NCI-H1092 treated with DMSO at 0.1 percent for 48 hours (cell line): ENCODE measurements at regions not wholly inside any gene's neighbourhood (a gene's known extent, or its start where the extent isn't known, plus 50 kb on each side); places are given as distances from the start of the nearest gene placed in this dataset.

Experiments used
- DNase-seq: peaks from one replicate; lab custom pipeline; 2025; lab: John Stamatoyannopoulos, UW

DNA sequence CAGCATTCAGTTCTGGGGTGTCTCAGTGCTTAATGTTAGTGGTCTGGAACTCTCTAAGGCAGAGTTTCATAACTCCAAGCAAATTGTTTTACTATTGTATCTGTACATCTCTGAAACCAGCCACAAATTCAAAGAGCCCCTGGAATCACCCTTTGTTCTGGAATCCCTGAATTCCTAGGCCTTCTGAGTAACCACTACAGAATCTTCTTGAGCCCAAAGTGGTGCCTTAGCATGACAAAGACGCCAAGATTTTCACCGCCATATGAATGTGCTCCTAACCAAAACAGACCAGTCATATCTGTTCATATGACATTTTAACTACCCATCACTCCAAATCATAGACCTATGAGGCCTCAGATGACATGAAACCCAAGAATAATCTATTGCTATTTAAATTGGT is 668.1 kb downstream of the EPHA4 start:
- DNase-seq = no peak

DNA sequence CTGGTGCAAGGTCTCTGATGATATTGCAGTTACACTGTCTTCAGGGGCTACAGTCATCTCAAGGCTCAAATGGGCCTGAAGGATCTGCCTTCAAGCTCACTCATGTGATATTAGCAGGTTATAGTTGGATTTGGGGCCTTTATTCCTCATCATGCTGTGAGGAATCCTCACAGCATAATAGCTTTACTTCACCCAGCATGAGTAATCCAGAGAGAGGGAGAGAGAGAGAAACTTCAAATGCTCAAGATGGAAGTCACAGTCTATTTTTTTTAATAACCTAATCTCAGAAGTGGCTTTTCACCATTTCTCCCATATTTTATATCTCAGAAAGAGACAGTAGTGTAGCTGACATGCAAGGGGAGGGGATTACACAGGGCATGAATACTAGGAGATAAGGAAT is 658.7 kb downstream of the EPHA4 start:
- DNase-seq = no peak

DNA sequence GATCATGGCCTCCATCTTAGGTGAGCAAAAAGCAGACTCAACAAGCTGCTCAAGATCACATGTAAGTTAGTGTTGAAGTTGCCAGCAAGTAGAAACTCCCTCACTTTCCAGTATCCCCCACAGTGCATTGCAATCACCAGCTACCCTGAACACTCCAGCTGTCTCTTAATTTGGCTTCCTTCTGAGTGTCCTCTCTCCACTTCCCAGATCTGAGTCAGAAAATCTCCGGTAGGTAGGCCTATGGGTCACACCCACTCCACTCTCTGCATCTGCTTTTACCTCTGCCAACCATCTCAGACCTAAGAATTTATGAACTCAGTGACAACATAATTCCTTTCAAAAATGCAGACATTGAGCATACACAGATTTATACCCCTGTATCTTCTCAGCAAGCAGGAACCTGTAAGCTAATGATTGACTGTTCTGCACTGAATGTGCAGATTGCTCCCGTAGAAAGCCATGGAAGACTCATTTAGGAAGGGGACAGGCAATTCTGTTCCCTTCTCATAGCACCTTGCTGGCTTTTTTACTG is 656.9 kb downstream of the EPHA4 start:
- no peak for DNase-seq

DNA sequence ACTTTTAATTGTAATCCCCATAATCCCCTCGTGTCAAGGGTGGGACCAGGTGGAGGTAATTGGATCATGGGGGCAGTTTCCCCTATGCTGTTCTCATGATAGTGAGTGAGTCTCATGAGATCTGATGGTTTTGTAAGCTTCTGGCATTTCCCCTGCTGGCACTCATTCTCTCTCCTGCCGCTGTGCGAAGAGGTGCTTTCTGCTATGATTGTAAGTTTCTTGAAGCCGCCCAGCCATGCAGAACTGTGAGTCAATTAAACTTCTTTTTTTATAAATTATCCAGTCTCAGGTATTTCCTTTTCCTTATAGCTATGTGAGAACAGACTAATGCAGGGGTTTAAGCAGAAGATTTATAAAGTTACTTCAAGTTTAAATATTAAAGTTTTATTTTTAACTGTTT is 655.2 kb downstream of the EPHA4 start:
- no peak for DNase-seq

DNA sequence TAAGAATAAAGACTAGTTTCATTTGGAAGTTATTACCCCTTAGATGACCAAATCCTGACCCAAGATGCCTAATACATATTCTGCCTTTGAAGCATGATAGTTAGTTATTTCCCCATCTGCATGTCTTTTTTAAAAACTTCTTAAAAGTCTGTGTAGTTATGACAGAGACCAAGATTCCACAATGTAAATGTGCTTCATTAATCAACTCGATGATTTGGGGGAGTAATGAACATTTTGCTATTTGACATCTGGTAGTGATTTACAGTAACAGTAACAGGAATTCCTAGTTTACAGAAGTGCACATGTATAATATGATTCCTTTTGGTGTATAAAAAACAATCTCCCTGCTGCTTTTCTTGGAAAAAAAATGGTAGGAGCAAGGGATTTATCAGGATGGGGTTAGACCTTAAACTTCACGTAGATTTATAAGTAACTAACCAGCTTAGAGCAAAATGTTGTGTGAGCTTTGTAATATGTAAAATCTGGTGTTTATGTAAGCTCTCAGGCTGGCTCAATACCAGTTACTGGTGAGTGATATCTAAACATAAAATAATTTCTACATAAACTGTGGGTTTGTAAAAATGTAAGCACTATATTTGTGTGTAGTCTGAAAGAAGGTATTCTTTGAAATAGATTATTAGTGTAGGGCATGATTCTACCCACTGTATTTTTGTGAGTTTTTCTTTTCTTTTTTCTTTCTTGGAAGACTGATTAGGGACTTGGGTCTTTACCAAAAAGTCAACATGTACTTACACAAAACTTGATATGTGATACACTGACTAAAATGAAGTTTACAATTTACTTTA is 641.6 kb downstream of the EPHA4 start:
- DNase-seq = no peak

DNA sequence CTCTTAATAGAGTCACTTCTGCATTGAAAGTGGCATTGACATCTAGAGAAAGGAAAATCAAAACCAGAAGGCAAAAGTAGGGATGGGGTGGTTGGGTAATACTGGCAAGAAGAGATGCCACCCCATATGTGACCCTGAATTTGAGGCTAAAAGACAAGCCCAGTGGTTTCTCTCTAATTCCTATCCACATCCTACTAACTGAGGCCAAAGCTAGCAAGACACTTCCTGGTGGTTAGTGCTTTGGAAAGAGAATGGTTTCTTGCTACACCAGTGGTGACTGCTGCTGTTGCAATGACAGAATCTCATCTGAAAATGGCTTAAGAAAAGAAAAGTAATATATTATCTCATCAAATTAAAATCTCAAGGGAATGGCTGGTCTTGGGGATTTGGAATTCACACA is 640.6 kb downstream of the EPHA4 start:
- DNase-seq = no peak

DNA sequence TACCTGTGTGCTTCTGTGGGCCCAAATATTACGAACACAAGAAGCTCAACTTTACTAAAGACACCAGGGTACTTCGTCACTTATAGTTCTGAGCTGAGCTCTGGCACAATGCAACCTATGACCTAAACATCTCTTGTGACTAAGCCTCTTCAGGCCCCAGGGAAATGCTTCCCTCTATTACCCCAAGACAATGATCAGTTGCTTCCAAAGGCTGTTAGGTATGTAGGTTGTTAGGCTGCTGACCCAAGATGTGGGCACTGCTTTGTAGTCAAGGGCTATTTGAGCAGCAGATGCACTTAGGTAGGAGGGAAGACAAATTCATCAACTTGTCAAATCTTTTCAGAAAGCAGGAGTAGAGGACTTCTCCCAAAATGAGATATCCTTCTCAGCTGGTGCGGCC is 640.1 kb downstream of the EPHA4 start:
- no peak for DNase-seq

DNA sequence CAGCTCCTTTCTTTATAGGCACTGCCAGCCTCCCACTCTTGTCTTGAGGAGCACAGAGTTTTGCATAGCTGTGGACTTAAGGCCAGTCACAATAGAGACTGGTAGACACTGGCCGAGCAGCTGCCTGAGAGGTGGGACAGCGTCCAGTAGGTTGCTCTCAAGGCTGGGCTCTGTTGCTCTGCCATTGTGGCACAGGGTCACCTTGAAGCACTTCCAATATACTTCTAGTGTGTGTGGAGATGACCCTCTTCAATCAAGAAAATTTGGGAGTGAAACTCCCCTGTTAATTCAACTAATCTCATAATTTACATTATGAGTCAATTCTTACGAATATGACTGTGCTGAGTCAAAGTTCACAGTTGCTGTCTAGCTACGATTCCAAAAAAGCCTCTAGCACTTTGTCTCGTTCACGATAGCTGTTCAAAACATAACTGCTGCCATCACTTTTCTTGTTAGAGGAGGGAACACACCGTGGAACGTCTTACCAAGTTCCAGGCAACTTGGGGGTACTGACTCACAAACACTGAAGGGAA is 636.2 kb downstream of the EPHA4 start:
- DNase-seq = no peak

DNA sequence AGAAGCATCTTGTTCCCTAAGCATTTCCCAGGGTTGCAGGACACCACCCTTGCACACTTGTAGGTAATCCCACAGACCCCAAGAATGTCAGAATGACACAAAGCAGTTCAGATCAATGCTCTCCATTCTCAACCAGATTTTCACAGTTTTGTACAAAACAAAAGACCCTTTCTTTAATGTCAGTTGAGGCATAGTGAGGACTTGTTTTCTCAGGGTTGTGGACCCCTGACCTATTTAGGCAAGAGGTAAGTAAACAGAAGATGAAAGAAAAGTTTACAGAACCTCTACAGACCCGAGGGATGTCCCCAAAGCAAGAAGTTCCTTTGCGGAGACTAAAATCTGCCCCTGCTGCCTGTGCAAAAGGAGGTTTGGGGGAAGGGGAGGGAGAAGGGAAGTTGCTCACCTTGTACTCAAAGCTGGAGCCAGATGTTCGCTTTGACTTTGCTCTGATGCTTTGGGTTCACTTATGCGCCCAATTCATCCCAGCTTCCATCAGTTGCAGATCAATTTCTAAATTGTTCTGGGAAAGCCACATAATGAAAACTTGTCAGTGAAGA is 635.4 kb downstream of the EPHA4 start:
- DNase-seq = no peak

DNA sequence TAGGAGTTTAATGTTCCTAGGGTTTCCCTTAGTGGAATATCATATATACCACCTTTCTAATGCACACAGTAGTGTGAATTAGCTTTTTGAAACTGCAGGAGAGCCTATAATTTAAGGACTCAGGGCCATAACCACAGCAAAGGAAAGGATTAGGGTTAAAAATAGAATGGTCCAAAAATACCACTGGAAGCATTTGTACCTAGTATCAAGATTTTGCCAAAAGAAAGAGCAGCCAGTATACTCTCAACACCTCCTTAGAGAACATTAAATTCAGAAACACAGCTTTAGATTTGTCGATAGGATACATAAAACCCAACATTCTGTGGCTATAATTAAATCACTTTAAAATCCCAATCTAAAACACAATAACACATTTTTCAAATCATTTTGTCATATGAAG is 634.9 kb downstream of the EPHA4 start:
- no peak for DNase-seq

DNA sequence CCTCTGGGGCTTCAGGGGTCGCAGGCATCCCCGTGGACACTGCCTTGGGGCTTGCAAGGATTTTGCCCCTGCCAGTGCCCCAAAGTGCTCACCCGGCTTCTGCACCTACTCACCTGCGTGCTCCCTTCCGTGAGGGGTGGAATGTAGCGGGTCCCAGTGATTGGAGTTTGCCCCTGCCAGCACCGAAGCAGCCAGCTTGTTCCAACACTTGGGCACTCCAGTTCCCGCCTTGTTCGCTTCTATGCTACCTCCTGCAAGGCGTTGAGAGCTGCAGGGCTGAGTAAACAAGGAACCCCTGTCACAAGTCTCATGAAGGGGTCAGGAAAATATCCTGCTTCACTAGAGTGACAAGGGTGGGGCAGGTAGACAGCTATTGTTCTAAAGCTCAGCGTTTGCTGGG is 631.5 kb downstream of the EPHA4 start:
- DNase-seq = no peak

DNA sequence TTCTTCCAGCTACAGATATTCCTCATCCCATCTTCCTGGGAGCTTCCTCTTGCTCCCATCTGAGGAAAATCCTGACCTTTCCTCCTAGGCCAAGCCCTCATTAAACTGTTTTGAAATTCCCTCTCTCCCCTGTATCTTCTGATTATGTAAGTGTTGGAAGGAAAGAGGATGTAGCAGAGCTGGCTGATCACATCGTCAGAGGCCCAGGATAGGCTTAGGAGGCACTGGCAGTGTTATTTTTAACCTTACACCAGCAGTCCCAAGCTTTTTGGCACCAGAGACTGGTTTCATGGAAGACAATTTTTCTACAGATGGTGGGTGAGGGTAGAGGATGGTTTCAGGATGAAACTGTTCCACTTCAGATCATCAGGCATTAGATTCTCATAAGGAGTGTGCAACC is 630.4 kb downstream of the EPHA4 start:
- DNase-seq = no peak

DNA sequence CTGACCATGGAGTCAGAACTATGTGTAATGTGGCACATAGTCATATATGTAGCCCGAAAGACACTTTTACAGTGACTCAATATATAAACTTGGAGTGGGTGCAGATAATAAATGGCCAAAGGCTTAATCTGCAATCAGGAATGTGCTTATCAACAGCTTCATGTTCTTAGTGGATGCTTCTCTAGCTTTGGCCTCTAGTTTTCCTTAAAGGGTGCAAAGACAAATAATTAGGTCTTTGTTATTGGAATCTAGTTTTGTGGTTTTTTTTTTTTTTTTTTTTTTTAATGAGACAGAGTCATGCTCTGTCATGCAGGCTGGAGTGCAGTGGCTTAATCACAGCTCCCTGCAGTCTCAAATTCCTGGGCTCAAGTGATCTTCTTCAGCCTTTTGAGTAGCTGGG is 625.6 kb downstream of the EPHA4 start:
- DNase-seq = no peak

DNA sequence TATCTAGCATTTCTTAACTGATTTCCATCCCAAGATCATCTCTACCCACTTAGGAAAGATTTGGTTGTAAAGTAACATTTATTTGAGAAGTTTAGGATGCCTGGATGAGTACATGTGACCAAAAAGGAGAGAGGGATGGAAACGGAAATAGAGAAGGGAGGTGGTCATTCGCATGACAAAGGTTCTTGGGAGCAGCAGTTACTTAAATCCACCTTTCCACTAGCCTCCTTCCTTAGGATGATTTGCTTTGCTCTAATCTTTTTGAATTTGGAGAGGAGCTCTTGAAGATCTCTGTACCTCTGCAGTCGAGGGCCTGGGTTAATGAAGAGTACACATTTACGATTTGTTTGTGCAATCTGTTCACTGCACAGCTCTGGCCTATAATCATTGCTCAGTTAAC is 623.5 kb downstream of the EPHA4 start:
- no peak for DNase-seq

DNA sequence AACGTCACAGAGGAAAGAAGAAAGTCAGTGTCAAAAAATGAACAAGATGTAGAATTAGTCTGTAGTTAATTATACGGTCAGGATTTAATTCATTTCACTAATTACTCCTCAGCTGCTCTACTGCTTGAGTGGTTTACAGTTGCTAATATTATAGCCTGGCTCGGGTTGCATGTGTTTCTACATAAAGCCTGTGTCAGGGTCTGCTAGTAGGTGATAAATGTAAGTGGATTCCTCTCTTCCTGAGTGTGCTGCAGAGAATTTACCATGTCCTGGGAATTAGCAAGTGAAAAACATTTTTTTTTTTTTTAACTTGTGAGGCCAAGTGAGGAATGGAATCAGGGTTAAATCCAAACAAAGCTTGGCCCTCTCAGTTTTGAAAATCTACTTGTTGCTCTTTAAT is 622.6 kb downstream of the EPHA4 start:
- DNase-seq = peak; percentile 23

DNA sequence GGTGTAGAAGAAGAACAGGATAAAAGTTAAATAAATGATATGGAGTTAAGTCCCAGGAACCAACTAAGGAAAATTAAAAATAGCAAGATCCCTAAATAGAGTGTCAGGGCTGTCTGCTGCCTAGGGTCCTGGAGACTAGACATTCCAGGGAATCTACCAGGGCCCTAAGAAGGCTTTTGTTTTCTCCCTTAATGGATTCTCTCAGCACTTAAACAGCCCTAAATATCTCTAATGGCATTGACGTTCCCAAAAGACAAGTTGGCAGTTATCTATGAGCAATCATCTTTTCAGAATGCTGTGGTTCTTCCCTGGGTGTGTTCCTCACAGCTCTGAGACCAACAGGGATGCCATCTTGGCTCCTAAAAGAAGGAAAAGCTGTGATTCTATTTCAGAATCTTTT is 616.3 kb downstream of the EPHA4 start:
- DNase-seq = no peak

DNA sequence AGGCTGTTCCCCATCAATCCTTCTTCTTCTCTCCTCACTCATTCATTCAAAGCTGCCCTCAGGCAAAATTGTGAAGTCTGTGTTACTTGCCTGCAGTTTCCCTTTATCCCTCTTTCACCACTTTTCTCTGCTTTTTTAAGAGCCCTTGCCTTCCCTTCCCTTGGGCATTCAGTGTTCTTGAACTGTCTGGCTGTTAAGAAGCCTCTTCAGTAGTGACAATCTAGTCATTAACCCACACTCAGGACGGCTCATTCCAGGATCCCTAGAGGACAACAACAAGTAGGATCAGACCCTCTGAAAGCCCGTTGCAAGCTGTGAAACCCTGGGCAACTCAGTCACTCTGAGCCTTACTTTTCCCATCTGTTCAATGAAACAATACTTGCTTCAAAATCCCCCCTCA is 615.7 kb downstream of the EPHA4 start:
- no peak for DNase-seq

DNA sequence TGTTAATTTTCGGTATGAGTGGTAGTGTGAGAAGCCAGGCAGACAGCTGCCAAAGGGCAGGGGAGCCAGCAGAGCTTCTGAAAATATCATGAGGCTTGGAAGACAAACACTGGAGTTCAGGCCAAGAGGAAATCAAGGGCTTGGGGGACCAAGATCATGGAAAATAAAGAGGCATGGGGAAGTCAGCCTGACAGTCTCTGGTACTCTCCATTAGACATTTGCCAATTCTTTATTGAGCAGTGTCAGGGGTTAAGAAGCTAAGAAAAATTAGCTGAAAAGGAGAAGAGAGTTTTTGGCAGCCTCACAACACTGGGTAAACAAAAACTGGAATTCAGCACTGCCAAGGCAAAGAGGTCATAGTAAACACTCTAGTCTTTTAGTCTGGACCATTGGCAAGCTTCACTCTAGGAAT is 612.7 kb downstream of the EPHA4 start:
- peak; percentile 90 for DNase-seq

DNA sequence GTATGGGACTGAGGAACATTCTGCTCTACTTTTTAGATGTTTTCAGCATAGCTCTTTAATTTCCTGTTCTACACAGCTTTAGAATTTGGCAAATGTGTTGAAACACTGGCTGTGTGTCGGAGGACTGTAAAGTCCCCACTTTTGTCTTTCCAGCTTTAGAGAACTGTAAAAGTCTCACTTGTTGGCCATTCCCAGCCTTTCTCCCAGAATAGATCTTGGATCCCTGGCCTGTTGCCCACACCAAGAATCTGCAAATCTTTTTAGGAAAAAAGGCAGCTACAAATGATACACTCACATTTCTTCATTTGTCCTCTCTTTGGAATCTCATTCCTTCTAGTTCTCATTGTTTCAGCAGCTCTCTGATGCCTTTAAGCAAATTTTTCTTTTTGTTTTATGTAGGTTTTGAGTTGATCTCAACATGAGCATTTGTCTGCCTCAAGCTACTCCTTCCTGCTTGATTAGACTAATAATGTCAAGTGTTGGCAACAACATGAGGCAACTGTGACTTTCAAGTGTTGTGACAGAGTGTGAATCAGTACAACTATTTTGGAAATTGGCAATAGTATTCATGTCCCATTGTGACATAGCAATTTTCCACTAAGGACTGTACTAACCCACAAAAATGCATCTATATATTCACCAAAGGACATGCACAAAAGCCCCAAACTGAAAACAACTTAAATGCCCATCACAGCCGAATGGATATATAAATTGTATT is 610.8 kb downstream of the EPHA4 start:
- DNase-seq = no peak

DNA sequence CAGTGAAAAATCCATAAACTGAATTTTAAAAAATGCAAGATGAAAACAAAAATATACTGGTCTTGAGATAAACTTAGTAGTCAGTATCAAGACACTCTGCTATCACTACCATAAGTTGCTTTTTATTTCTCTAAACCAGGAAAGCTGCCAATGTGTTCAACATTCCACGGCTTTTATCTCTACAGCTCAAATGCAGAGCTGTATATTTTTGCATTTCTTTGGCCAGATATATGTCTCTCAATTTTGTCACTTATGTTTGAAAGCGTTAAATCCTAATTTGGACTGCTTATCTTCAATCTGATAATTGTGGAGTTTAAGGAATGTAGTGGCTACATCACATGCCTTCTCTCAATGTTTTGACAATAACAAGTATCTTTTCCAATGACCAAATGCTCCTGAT is 609.5 kb downstream of the EPHA4 start:
- DNase-seq = no peak

DNA sequence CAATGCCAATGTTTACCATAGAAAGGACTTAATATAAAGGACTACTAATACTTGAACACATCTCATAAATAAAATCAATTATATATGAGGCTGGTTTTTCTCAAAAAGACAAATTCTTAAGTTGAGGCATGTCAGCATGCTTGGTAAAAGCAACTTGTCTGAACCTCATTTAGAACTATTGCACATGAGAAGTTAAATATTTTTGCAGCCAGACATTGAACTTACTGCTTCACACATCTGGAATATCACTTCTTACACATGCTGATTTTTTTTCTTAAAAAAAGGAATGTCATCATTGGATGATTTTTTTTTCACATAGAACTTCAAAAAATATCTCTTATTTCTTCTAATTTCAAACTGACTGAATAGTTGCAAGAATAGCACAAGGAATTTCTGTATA is 609.0 kb downstream of the EPHA4 start:
- DNase-seq = no peak

DNA sequence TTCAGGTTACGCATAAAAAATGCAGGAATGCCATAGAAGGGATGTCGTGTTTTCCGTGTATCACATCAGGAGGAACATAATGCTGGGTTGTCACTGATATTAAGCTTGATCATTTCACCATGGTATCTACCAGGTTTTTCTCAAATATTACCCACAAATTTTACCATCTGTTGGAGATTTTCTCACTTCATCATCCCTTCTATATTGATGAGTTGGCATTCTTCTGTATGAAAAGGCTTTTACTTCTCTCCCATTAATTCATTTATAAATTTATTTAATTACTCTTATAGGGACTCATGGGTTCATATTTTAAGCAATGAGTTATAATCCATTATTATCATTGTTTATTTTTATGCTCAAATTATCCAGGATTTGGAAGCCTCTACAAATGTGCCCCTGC is 608.2 kb downstream of the EPHA4 start:
- no peak for DNase-seq

DNA sequence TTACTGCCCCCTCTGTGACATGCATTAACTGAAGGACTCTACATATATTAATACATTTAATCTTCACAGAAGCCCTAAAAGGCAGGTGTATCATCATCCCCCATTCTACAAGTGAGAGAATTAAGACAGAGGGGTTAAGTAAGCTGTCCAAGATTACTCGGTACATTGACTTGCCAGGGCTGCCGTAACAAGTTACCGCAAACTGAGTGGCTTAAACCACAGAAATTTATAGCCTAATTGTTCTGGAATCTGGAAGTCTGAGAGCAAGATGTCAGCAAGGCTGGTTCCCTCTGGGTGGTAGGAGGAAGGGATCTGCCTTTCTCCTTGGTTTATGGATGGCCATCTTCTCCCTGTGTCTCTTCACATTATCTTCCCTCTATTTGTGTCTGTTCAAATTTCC is 605.5 kb downstream of the EPHA4 start:
- DNase-seq = no peak
